IMR-90 (cell line): ENCODE measurements at regions not wholly inside any gene's neighbourhood (a gene's known extent, or its start where the extent isn't known, plus 50 kb on each side); places are given as distances from the start of the nearest gene placed in this dataset.

ENCODE experiments used
- BHLHE40 ChIP-seq: fragments of 150-350 bp; IDR thresholded peaks from 2 replicates; pipeline ENCODE4 v1.6.1; 2016; ENCODE audit warnings: mild to moderate bottlenecking, low read depth, low read length
- CEBPB ChIP-seq: IDR thresholded peaks from 2 replicates; pipeline ENCODE4 v1.6.1; 2012; ENCODE audit warnings: low read depth, low read length, improper control_type of control experiment
- CHD1 ChIP-seq: IDR thresholded peaks from 2 replicates; pipeline ENCODE4 v1.6.1; 2012; ENCODE audit warnings: low read depth, low read length, improper control_type of control experiment
- CTCF ChIP-seq: conservative IDR thresholded peaks from 2 replicates; pipeline ENCODE4 v1.5.1; 2012; ENCODE audit warnings: mild to moderate bottlenecking, low read depth, low read length, improper control_type of control experiment
- MAFK ChIP-seq: IDR thresholded peaks from 2 replicates; pipeline ENCODE4 v1.6.1; 2012; ENCODE audit warnings: low read depth, low read length, improper control_type of control experiment
- NFE2L2 ChIP-seq: fragments of 150-350 bp; IDR thresholded peaks from 2 replicates; pipeline ENCODE4 v1.6.1; 2016; ENCODE audit warnings: low read depth, mild to moderate bottlenecking, low read length
- POLR2A ChIP-seq: IDR thresholded peaks from 2 replicates; pipeline ENCODE4 v1.6.1; 2012; ENCODE audit warnings: mild to moderate bottlenecking, low read depth, low read length
- RAD21 ChIP-seq: IDR thresholded peaks from 2 replicates; pipeline ENCODE4 v1.6.1; 2012; ENCODE audit warnings: low read length, improper control_type of control experiment
- RCOR1 ChIP-seq: IDR thresholded peaks from 2 replicates; pipeline ENCODE4 v1.6.1; 2012; ENCODE audit warnings: mild to moderate bottlenecking, low read length, improper control_type of control experiment; ENCODE audit not compliant: insufficient replicate concordance
- RFX5 ChIP-seq: IDR thresholded peaks from 2 replicates; pipeline ENCODE4 v1.8.0; 2012; ENCODE audit warnings: low read depth, mild to moderate bottlenecking, low read length, moderate library complexity
- SMC3 ChIP-seq: fragments of 150-350 bp; IDR thresholded peaks from 2 replicates; pipeline ENCODE4 v1.6.1; 2016; ENCODE audit warnings: low read depth, mild to moderate bottlenecking, antibody characterized with exemption, low read length, moderate library complexity
- USF2 ChIP-seq: fragments of 150-350 bp; IDR thresholded peaks from 2 replicates; pipeline ENCODE4 v1.6.1; 2017; ENCODE audit warnings: mild to moderate bottlenecking, antibody characterized with exemption, low read length, low read depth

- TF ChIP-seq CTCF (no peak), RCOR1 (no peak), POLR2A (no peak), RAD21 (no peak), MAFK (no peak), NFE2L2 (no peak), CEBPB (no peak), USF2 (no peak), RFX5 (no peak), SMC3 (no peak), BHLHE40 (no peak), CHD1 (no peak)
Measured at GRCh38 chr2:217617616-217618022, 385.2 kb downstream of the TNS1 start.
